ENCODE measurements at regions not wholly inside any gene's neighbourhood (a gene's known extent, or its start where the extent isn't known, plus 50 kb on each side); places are given as distances from the start of the nearest gene placed in this dataset.
"Not testable (repeated sequence)": the region's sequence is repeated elsewhere in the genome, so short reads cannot be mapped to it uniquely, and the experiment has no call there.

- Histone ChIP-seq H3K36me3 (ENCODE audit: control insufficient read depth, insufficient read depth, low read length) (no peaks in the 10 kb centered on the region), H3K4me2 (ENCODE audit: extremely low read depth, insufficient read depth, low read length) (no peak overlapping the region), H3K4me3 (replicated peaks in 1 of 4; ENCODE audit: control extremely low read depth in 1 of 4, insufficient read depth in 1 of 4, low read depth in 3 of 4, low read length in 4 of 4) (no peak overlapping the region), H3K9ac (ENCODE audit: insufficient read depth, low read length) (no peak overlapping the region), H2AFZ (ENCODE audit: low read length) (no peak overlapping the region), H3K27ac (ENCODE audit: insufficient read depth, low read length) (no peak overlapping the region), H3K9me3 (ENCODE audit: control insufficient read depth, insufficient read depth, low read depth, low read length) (no peaks in the 10 kb centered on the region), H3K79me2 (ENCODE audit: control insufficient read depth, insufficient read depth, low read length) (no peaks in the 10 kb centered on the region), H3K27me3 (ENCODE audit: control insufficient read depth, insufficient read depth, low read length) (no peaks in the 10 kb centered on the region), H3K4me1 (ENCODE audit: control insufficient read depth, extremely low read depth, insufficient read depth, low read length) (no peaks in the 10 kb centered on the region), H4K20me1 (ENCODE audit: control insufficient read depth, extremely low read depth, insufficient read depth, low read length) (no peaks in the 10 kb centered on the region)
- DNase-seq (ENCODE audit: low read depth in 2 of 2), result no peak
- TF ChIP-seq EZH2 (IDR thresholded peaks at IDR 0.05; ENCODE audit: low read length, missing control alignments), result no peak
- no peak for TF ChIP-seq CTCF (conservative IDR thresholded peaks at IDR 0.05 in 1 of 2, IDR thresholded peaks at IDR 0.05 in 1 of 2; ENCODE audit: low read depth in 1 of 2, low read length in 2 of 2)
Observed at GRCh38 chr2:147003081-147003480, 841.7 kb upstream of the ACVR2A start.

DNA sequence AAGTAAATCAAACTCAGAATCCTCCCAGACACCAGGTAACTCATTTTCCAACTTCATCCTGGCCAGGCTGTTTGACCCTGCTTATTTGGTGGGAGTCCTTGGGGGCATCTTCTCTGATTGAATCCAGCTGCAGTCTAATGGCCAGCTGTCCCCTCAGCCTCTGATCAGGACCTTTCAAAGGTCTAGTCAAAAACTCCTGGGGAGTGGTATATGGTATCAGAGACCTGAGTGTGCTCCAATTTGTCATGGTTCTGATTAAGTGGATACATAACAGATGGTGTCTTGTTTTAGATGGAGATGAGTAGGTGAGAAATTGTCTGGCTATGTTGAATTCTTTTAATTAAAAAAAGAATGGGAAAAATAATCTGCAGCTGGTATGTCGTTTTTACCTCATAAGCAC, 842.6 kb upstream of the ACVR2A start:
- Histone ChIP-seq H3K27ac (ENCODE audit: insufficient read depth, low read length) (no peak overlapping the region), H3K4me1 (ENCODE audit: control insufficient read depth, extremely low read depth, insufficient read depth, low read length) (peaks cover 3% of the 10 kb centered on the region), H4K20me1 (ENCODE audit: control insufficient read depth, extremely low read depth, insufficient read depth, low read length) (no peaks in the 10 kb centered on the region), H3K79me2 (ENCODE audit: control insufficient read depth, insufficient read depth, low read length) (no peaks in the 10 kb centered on the region), H3K4me3 (replicated peaks in 1 of 4; ENCODE audit: control extremely low read depth in 1 of 4, insufficient read depth in 1 of 4, low read depth in 3 of 4, low read length in 4 of 4) (no peak overlapping the region), H3K9ac (ENCODE audit: insufficient read depth, low read length) (no peak overlapping the region), H3K4me2 (ENCODE audit: extremely low read depth, insufficient read depth, low read length) (no peak overlapping the region), H2AFZ (ENCODE audit: low read length) (no peak overlapping the region), H3K9me3 (ENCODE audit: control insufficient read depth, insufficient read depth, low read depth, low read length) (no peaks in the 10 kb centered on the region), H3K27me3 (ENCODE audit: control insufficient read depth, insufficient read depth, low read length) (no peaks in the 10 kb centered on the region), H3K36me3 (ENCODE audit: control insufficient read depth, insufficient read depth, low read length) (no peaks in the 10 kb centered on the region)
- no peak for DNase-seq (ENCODE audit: low read depth in 2 of 2)
- TF ChIP-seq CTCF (conservative IDR thresholded peaks at IDR 0.05 in 1 of 2, IDR thresholded peaks at IDR 0.05 in 1 of 2; ENCODE audit: low read depth in 1 of 2, low read length in 2 of 2), result no peak
- no peak for TF ChIP-seq EZH2 (IDR thresholded peaks at IDR 0.05; ENCODE audit: low read length, missing control alignments)

GRCh38 chr2:147001061-147001460, 843.8 kb upstream of the ACVR2A start:
- Histone ChIP-seq H3K27ac (ENCODE audit: insufficient read depth, low read length) (no peak overlapping the region), H3K4me2 (ENCODE audit: extremely low read depth, insufficient read depth, low read length) (no peak overlapping the region), H3K27me3 (ENCODE audit: control insufficient read depth, insufficient read depth, low read length) (no peaks in the 10 kb centered on the region), H3K79me2 (ENCODE audit: control insufficient read depth, insufficient read depth, low read length) (no peaks in the 10 kb centered on the region), H4K20me1 (ENCODE audit: control insufficient read depth, extremely low read depth, insufficient read depth, low read length) (no peaks in the 10 kb centered on the region), H2AFZ (ENCODE audit: low read length) (no peak overlapping the region), H3K4me1 (ENCODE audit: control insufficient read depth, extremely low read depth, insufficient read depth, low read length) (peaks cover 3% of the 10 kb centered on the region), H3K36me3 (ENCODE audit: control insufficient read depth, insufficient read depth, low read length) (no peaks in the 10 kb centered on the region), H3K9me3 (ENCODE audit: control insufficient read depth, insufficient read depth, low read depth, low read length) (no peaks in the 10 kb centered on the region), H3K4me3 (replicated peaks in 1 of 4; ENCODE audit: control extremely low read depth in 1 of 4, insufficient read depth in 1 of 4, low read depth in 3 of 4, low read length in 4 of 4) (no peak overlapping the region), H3K9ac (ENCODE audit: insufficient read depth, low read length) (no peak overlapping the region)
- DNase-seq (ENCODE audit: low read depth in 2 of 2), result no peak
- TF ChIP-seq CTCF (conservative IDR thresholded peaks at IDR 0.05 in 1 of 2, IDR thresholded peaks at IDR 0.05 in 1 of 2; ENCODE audit: low read depth in 1 of 2, low read length in 2 of 2) (no peak), EZH2 (IDR thresholded peaks at IDR 0.05; ENCODE audit: low read length, missing control alignments) (no peak)

- H3K9ac ChIP-seq (ENCODE audit: insufficient read depth, low read length); H3K9me3 ChIP-seq (ENCODE audit: control insufficient read depth, insufficient read depth, low read depth, low read length); H3K4me3 ChIP-seq (replicated peaks in 1 of 4; ENCODE audit: control extremely low read depth in 1 of 4, insufficient read depth in 1 of 4, low read depth in 3 of 4, low read length in 4 of 4); H2AFZ ChIP-seq (ENCODE audit: low read length); H3K36me3 ChIP-seq (ENCODE audit: control insufficient read depth, insufficient read depth, low read length); H4K20me1 ChIP-seq (ENCODE audit: control insufficient read depth, extremely low read depth, insufficient read depth, low read length); H3K27ac ChIP-seq (ENCODE audit: insufficient read depth, low read length); DNase-seq (ENCODE audit: low read depth in 2 of 2); H3K4me2 ChIP-seq (ENCODE audit: extremely low read depth, insufficient read depth, low read length); H3K79me2 ChIP-seq (ENCODE audit: control insufficient read depth, insufficient read depth, low read length); H3K4me1 ChIP-seq (ENCODE audit: control insufficient read depth, extremely low read depth, insufficient read depth, low read length); H3K27me3 ChIP-seq (ENCODE audit: control insufficient read depth, insufficient read depth, low read length): not testable (repeated sequence)
Observed at GRCh38 chr2:147000151-147000550, 844.7 kb upstream of the ACVR2A start.

All from fibroblast of lung (primary cell).